Naive thymus-derived CD8-positive, alpha-beta T cell (primary cell): ENCODE measurements at regions not wholly inside any gene's neighbourhood (a gene's known extent, or its start where the extent isn't known, plus 50 kb on each side); places are given as distances from the start of the nearest gene placed in this dataset.
"Not testable (repeated sequence)": the region's sequence is repeated elsewhere in the genome, so short reads cannot be mapped to it uniquely, and the experiment has no call there.

ENCODE experiments used
- ATAC-seq, 2 donors: fragments of 150-1000 bp; cut with Tn5 transposase in 1 of 2; sonication (Bioruptor Pico), chemical (Tn5 transposase) in 1 of 2; 1 replicate in 1 of 2; 2 replicates in 1 of 2; pipeline ENCODE4 v1.10.0; 2021; ENCODE audit warnings: mild to moderate bottlenecking in 2 of 2, moderate library complexity in 2 of 2
- POLR2A ChIA-PET: fragments of 350-600 bp; sonication (Branson Sonifier 250); formaldehyde crosslinking; loops from one replicate; lab custom pipeline; 2021; ENCODE audit warnings: antibody characterized with exemption; lab: Charles Lee
- DNase-seq, 10 donors: peaks; one replicate each; pipeline versions ENCODE4 v3.0.0 to v3.0.0-alpha.2; 2020 to 2022
- H3K27ac Mint-ChIP-seq, 10 donors: one replicate each; pipeline ENCODE4 v1.8.0; 2020 to 2022; ENCODE audit warnings: mild to moderate bottlenecking in 10 of 10, mixed read lengths in 10 of 10, moderate library complexity in 4 of 10, inconsistent platforms in 1 of 10
- H3K27me3 Mint-ChIP-seq, 5 donors: one replicate each; pipeline ENCODE4 v1.8.0; 2021 to 2022; ENCODE audit warnings: mixed read lengths in 5 of 5
- H3K36me3 Mint-ChIP-seq, 3 donors: one replicate each; pipeline ENCODE4 v1.8.0; 2020 to 2022; ENCODE audit warnings: mixed read lengths in 3 of 3, mild to moderate bottlenecking in 2 of 3, inconsistent platforms in 1 of 3
- H3K4me1 Mint-ChIP-seq, 4 donors: one replicate each; pipeline ENCODE4 v1.8.0; 2021 to 2022; ENCODE audit warnings: mixed read lengths in 4 of 4
- H3K4me3 Mint-ChIP-seq, 10 donors: one replicate each; pipeline ENCODE4 v1.8.0; 2020 to 2022; ENCODE audit warnings: mild to moderate bottlenecking in 10 of 10, mixed read lengths in 10 of 10, moderate library complexity in 6 of 10, inconsistent platforms in 1 of 10
- H3K9me3 Mint-ChIP-seq, 9 donors: one replicate each; pipeline ENCODE4 v1.8.0; 2020 to 2022; ENCODE audit warnings: mixed read lengths in 9 of 9, mild to moderate bottlenecking in 3 of 9, inconsistent platforms in 1 of 9, moderate library complexity in 1 of 9

- H3K9me3 Mint-ChIP-seq: peaks cover 0 to 17% (median 3%) of the 10 kb centered on the region in 9 donors
- DNase-seq: peak in 1 of 10 donors; percentile 27
- H3K36me3 Mint-ChIP-seq, H3K4me3 Mint-ChIP-seq, ATAC-seq, H3K27ac Mint-ChIP-seq, H3K4me1 Mint-ChIP-seq, POLR2A ChIA-PET: not testable (repeated sequence)
- H3K27me3 Mint-ChIP-seq: peaks cover 18 to 60% (median 22%) of the 10 kb centered on the region in 5 donors
Measured at GRCh38 chr20:64327223-64327549, 71.6 kb downstream of the PCMTD2 start.

GRCh38 chr20:64327550-64328317, 72.2 kb downstream of the PCMTD2 start:
- Mint-ChIP-seq H3K9me3 (peaks cover 0 to 17% (median 3%) of the 10 kb centered on the region in 9 donors), H3K27me3 (peaks cover 19 to 59% (median 26%) of the 10 kb centered on the region in 5 donors)
- H3K4me3 Mint-ChIP-seq, H3K4me1 Mint-ChIP-seq, POLR2A ChIA-PET, H3K27ac Mint-ChIP-seq, H3K36me3 Mint-ChIP-seq: not testable (repeated sequence)
- DNase-seq (peak in 2 of 10 donors; percentile 22 to 36), ATAC-seq (peak; percentile 88 to 97)

GRCh38 chr20:64328595-64329250, 73.2 kb downstream of the PCMTD2 start:
- POLR2A ChIA-PET, DNase-seq, ATAC-seq, H3K4me1 Mint-ChIP-seq: not testable (repeated sequence)
- Mint-ChIP-seq H3K36me3 (peaks cover 1 to 19% (median 3%) of the 10 kb centered on the region in 3 donors), H3K4me3 (peak overlapping the region in 1 of 10 donors; percentile 42), H3K9me3 (peaks cover 0 to 22% (median 9%) of the 10 kb centered on the region in 9 donors), H3K27me3 (peaks cover 20 to 60% (median 28%) of the 10 kb centered on the region in 5 donors), H3K27ac (peak overlapping the region in 1 of 10 donors; percentile 29)

GRCh38 chr20:64332627-64333026, 77.1 kb downstream of the PCMTD2 start:
- peaks cover 11 to 41% (median 28%) of the 10 kb centered on the region in 5 donors for H3K27me3 Mint-ChIP-seq
- ATAC-seq, H3K27ac Mint-ChIP-seq, H3K4me1 Mint-ChIP-seq, H3K4me3 Mint-ChIP-seq, POLR2A ChIA-PET, DNase-seq: not testable (repeated sequence)
- H3K9me3 Mint-ChIP-seq: peaks cover 0 to 23% (median 9%) of the 10 kb centered on the region in 9 donors
- H3K36me3 Mint-ChIP-seq: peaks cover 1 to 19% (median 3%) of the 10 kb centered on the region in 3 donors
